Smooth muscle cell (in vitro differentiated cells): ENCODE measurements at regions not wholly inside any gene's neighbourhood (a gene's known extent, or its start where the extent isn't known, plus 50 kb on each side); places are given as distances from the start of the nearest gene placed in this dataset.

Experiments
- DNase-seq: peaks from one replicate; lab custom pipeline; 2025; ENCODE audit not compliant: unreplicated experiment; lab: John Stamatoyannopoulos, UW
- H2AFZ ChIP-seq: fragments of 200-600 bp; sonication (generic); 2 replicates; pipeline ENCODE4 v1.6.0; 2016; ENCODE audit warnings: antibody characterized with exemption, low read depth, mild to moderate bottlenecking
- H3F3A ChIP-seq: fragments of 200-600 bp; sonication (generic); 2 replicates; pipeline ENCODE4 v1.6.0; 2017; ENCODE audit warnings: antibody characterized with exemption, low read depth
- H3K27ac ChIP-seq: fragments of 200-600 bp; sonication (generic); 2 replicates; pipeline ENCODE4 v1.5.1; 2016; ENCODE audit warnings: low read depth, mild to moderate bottlenecking
- H3K27me3 ChIP-seq: fragments of 200-600 bp; sonication (generic); 2 replicates; pipeline ENCODE4 v1.6.1; 2016; ENCODE audit warnings: low read depth, mild to moderate bottlenecking
- H3K36me3 ChIP-seq: fragments of 200-600 bp; sonication (generic); 2 replicates; pipeline ENCODE4 v1.5.1; 2016; ENCODE audit warnings: low read depth
- H3K4me1 ChIP-seq: fragments of 200-600 bp; sonication (generic); 2 replicates; pipeline ENCODE4 v1.5.1; 2016; ENCODE audit warnings: low read depth
- H3K4me2 ChIP-seq: fragments of 200-600 bp; sonication (generic); 2 replicates; pipeline ENCODE4 v1.6.0; 2016; ENCODE audit warnings: mild to moderate bottlenecking
- H3K4me3 ChIP-seq: fragments of 200-600 bp; sonication (generic); 2 replicates; pipeline ENCODE4 v1.5.1; 2016; ENCODE audit warnings: mild to moderate bottlenecking
- H3K79me2 ChIP-seq: fragments of 200-600 bp; sonication (generic); 2 replicates; pipeline ENCODE4 v1.6.0; 2016; ENCODE audit warnings: low read depth, mild to moderate bottlenecking
- H3K9ac ChIP-seq: fragments of 200-600 bp; sonication (generic); 2 replicates; pipeline ENCODE4 v1.6.0; 2016; ENCODE audit warnings: low read depth
- H3K9me3 ChIP-seq: fragments of 200-600 bp; sonication (generic); replicated peaks from 2 replicates; pipeline ENCODE4 v1.5.1; 2016; ENCODE audit warnings: low read depth
- H4K20me1 ChIP-seq: fragments of 200-600 bp; sonication (generic); 2 replicates; pipeline ENCODE4 v1.6.0; 2016; ENCODE audit warnings: low read depth
- WGBS: methylation state at CpG from one replicate; pipeline ENCODE4 v1.1.7; 2016; ENCODE audit warnings: low lambda C conversion rate; 5-methylcytosine and 5-hydroxymethylcytosine counted together
- TF ChIP-seq, protein P1 (sequence below): fragments of 200-600 bp; sonication (generic); IDR thresholded peaks from 2 replicates; pipeline ENCODE4 v1.5.1; 2017; ENCODE audit warnings: borderline replicate concordance, mild to moderate bottlenecking, antibody characterized with exemption; ENCODE audit not compliant: insufficient read depth, poor library complexity, severe bottlenecking

DNA sequence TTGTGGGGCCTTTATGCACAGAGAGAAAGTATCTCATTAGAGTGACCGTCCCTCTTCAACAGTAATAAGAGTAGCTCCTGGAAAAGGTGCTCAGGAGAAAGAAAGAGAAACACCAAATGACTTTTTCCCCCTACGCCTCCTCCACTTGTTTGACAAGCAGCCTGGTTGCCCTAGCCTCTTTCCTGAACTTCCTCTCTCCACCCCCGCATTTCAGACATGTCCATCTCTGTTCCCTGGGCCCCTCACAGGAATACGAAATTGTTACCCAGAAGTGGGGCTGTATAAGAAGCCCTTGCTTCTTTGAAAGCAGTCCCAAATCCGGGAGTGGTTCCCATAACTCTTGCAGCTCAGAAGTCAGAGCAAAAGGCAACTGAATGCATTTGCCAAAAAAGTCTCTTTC, 119.6 kb upstream of the ADO start:
- H3K36me3 ChIP-seq = no peaks in the 10 kb centered on the region
- no peak for DNase-seq
- H2AFZ ChIP-seq = no peak overlapping the region
- no peaks in the 10 kb centered on the region for H4K20me1 ChIP-seq
- no peaks in the 10 kb centered on the region for H3K27me3 ChIP-seq
- no peak overlapping the region for H3K4me2 ChIP-seq
- H3K27ac ChIP-seq = no peak overlapping the region
- H3K79me2 ChIP-seq = no peaks in the 10 kb centered on the region
- WGBS = 82% methylated on average over 5 of the region's 5 CpGs
- H3K9me3 ChIP-seq = no peaks in the 10 kb centered on the region
- H3F3A ChIP-seq = no peaks in the 10 kb centered on the region
- H3K4me1 ChIP-seq = no peaks in the 10 kb centered on the region
- no peak overlapping the region for H3K9ac ChIP-seq
- TF ChIP-seq, protein P1, sequence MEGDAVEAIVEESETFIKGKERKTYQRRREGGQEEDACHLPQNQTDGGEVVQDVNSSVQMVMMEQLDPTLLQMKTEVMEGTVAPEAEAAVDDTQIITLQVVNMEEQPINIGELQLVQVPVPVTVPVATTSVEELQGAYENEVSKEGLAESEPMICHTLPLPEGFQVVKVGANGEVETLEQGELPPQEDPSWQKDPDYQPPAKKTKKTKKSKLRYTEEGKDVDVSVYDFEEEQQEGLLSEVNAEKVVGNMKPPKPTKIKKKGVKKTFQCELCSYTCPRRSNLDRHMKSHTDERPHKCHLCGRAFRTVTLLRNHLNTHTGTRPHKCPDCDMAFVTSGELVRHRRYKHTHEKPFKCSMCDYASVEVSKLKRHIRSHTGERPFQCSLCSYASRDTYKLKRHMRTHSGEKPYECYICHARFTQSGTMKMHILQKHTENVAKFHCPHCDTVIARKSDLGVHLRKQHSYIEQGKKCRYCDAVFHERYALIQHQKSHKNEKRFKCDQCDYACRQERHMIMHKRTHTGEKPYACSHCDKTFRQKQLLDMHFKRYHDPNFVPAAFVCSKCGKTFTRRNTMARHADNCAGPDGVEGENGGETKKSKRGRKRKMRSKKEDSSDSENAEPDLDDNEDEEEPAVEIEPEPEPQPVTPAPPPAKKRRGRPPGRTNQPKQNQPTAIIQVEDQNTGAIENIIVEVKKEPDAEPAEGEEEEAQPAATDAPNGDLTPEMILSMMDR = no peak
- no peak overlapping the region for H3K4me3 ChIP-seq

DNA sequence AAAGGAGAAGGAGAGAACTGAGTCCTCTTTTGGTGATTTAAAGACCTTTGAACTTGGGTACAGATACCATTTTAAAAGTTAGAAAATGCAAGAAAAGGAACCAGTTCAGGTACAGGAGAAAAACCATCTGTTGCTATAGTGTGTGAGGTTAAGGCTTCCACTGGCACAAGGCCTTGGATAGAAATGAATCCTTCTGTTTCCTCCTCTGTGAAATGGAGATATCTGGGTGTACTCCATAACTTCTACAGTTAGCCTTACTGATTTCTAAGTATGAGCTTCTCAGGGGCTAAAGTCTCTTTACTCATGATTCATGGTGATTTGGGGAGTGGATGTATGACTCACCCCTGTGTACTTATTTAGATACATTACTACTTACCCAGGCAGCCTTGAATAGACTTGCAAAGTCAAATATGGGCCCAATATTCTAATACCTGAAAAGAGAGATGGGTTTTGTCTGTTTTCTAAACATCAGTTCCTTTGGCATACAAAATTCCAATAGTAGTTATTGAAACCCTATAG, 117.2 kb upstream of the ADO start:
- no peaks in the 10 kb centered on the region for H3K36me3 ChIP-seq
- no peaks in the 10 kb centered on the region for H3F3A ChIP-seq
- no peak overlapping the region for H2AFZ ChIP-seq
- H3K4me2 ChIP-seq = no peak overlapping the region
- no peak overlapping the region for H3K27ac ChIP-seq
- H3K4me1 ChIP-seq = no peaks in the 10 kb centered on the region
- H3K27me3 ChIP-seq = no peaks in the 10 kb centered on the region
- TF ChIP-seq, protein P1 = no peak
- no peaks in the 10 kb centered on the region for H3K9me3 ChIP-seq
- no peaks in the 10 kb centered on the region for H3K79me2 ChIP-seq
- H3K4me3 ChIP-seq = no peak overlapping the region
- no peaks in the 10 kb centered on the region for H4K20me1 ChIP-seq
- H3K9ac ChIP-seq = no peak overlapping the region
- no peak for DNase-seq

DNA sequence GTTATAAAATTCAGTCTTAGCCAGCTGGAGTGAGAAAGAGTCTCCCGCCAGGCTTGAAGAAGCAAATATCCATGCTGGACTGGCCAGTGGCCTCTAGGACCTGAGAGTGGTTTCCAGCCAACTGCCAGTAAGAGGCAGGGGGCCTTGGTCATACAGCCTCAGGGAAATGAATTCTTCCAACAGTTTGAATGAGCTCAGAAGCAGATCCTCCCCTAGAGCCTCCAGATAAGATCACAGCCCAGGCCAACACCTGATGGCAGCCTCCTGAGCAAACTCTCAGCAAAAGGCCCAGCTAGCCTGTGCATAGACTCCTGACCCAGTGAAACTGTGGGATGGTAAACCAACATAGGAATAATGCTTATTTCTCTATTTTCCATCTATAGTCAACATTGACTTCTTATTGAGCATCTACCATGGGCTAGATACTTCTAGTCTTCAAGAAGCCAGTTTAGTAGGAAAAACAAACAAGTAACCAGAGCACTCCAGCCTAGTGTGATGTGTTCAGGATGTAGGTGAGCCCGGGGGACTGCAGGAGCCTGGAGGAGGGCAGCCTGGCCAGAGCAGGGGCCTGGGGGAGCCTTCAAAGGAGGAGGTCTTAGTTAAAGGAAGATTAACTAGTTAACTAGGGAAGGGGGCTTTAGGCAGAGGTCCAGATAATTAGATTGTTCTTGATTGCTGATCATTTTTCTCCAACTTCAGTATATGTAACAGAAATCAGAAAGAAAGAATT, 115.4 kb upstream of the ADO start:
- DNase-seq = no peak
- H3K4me2 ChIP-seq = no peak overlapping the region
- H3K9me3 ChIP-seq = no peaks in the 10 kb centered on the region
- WGBS = 78% methylated on average over 2 of the region's 2 CpGs
- H2AFZ ChIP-seq = no peak overlapping the region
- H3F3A ChIP-seq = no peaks in the 10 kb centered on the region
- H3K9ac ChIP-seq = no peak overlapping the region
- TF ChIP-seq, protein P1 = no peak
- no peaks in the 10 kb centered on the region for H3K27me3 ChIP-seq
- H3K36me3 ChIP-seq = no peaks in the 10 kb centered on the region
- no peak overlapping the region for H3K4me3 ChIP-seq
- no peak overlapping the region for H3K27ac ChIP-seq
- H3K4me1 ChIP-seq = no peaks in the 10 kb centered on the region
- no peaks in the 10 kb centered on the region for H4K20me1 ChIP-seq
- no peaks in the 10 kb centered on the region for H3K79me2 ChIP-seq

DNA sequence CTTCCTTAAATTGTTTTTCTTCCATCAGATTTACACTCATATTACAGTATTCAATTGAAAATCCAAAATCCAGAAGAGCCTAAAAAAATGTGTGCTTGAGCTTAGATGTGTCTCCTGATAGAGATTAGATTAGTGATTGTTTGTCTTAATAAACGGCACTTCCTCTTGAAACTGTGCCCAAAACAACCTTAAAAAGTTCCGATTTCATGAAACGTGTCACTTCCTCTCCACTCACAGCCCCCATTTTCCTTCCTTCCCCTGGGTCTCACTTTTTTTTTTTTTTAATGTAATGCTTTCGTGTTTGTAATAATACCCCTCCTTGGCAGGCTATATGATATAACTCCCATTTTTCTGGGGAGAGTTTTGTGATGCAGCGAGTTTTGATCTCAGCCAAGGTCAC, 114.8 kb upstream of the ADO start:
- Histone ChIP-seq H3K79me2 (no peaks in the 10 kb centered on the region), H3K4me3 (no peak overlapping the region), H3F3A (no peaks in the 10 kb centered on the region), H2AFZ (no peak overlapping the region), H3K36me3 (no peaks in the 10 kb centered on the region), H3K27ac (no peak overlapping the region), H3K27me3 (no peaks in the 10 kb centered on the region), H3K4me2 (no peak overlapping the region), H3K9ac (no peak overlapping the region), H4K20me1 (no peaks in the 10 kb centered on the region), H3K4me1 (no peaks in the 10 kb centered on the region), H3K9me3 (no peaks in the 10 kb centered on the region)
- no peak for DNase-seq
- TF ChIP-seq, protein P1 = no peak
- WGBS = 93% methylated on average over 5 of the region's 5 CpGs
